ENCODE measurements at regions not wholly inside any gene's neighbourhood (a gene's known extent, or its start where the extent isn't known, plus 50 kb on each side); places are given as distances from the start of the nearest gene placed in this dataset.

- no peak for TF ChIP-seq CTCF (IDR thresholded peaks at IDR 0.05; ENCODE audit: borderline replicate concordance, insufficient read depth, low read depth, low read length)
- no peak overlapping the region for H3K4me3 ChIP-seq (ENCODE audit: low read depth, low read length)
Measured at GRCh38 chr9:15113288-15113687, 193.7 kb downstream of the TTC39B start.

GRCh38 chr9:15111071-15111470, 195.9 kb downstream of the TTC39B start:
- H3K4me3 ChIP-seq (ENCODE audit: low read depth, low read length): no peak overlapping the region
- no peak for TF ChIP-seq CTCF (IDR thresholded peaks at IDR 0.05; ENCODE audit: borderline replicate concordance, insufficient read depth, low read depth, low read length)

GRCh38 chr9:15104826-15105420, 194.7 kb upstream of the FREM1 start:
- TF ChIP-seq CTCF (IDR thresholded peaks at IDR 0.05; ENCODE audit: borderline replicate concordance, insufficient read depth, low read depth, low read length): peak; percentile 72; the same call in 1 of the 2 replicates
- no peak overlapping the region for H3K4me3 ChIP-seq (ENCODE audit: low read depth, low read length)

- H3K4me3 ChIP-seq (ENCODE audit: low read depth, low read length): no peak overlapping the region
- no peak for TF ChIP-seq CTCF (IDR thresholded peaks at IDR 0.05; ENCODE audit: borderline replicate concordance, insufficient read depth, low read depth, low read length)
Measured at GRCh38 chr9:15103290-15103689, 193.1 kb upstream of the FREM1 start.

GRCh38 chr9:15101095-15101494, 190.9 kb upstream of the FREM1 start:
- no peak for TF ChIP-seq CTCF (IDR thresholded peaks at IDR 0.05; ENCODE audit: borderline replicate concordance, insufficient read depth, low read depth, low read length)
- no peak overlapping the region for H3K4me3 ChIP-seq (ENCODE audit: low read depth, low read length)

GRCh38 chr9:15100571-15100970, 190.3 kb upstream of the FREM1 start:
- TF ChIP-seq CTCF (IDR thresholded peaks at IDR 0.05; ENCODE audit: borderline replicate concordance, insufficient read depth, low read depth, low read length): no peak
- no peak overlapping the region for H3K4me3 ChIP-seq (ENCODE audit: low read depth, low read length)

GRCh38 chr9:15096972-15097371, 186.7 kb upstream of the FREM1 start:
- TF ChIP-seq CTCF (IDR thresholded peaks at IDR 0.05; ENCODE audit: borderline replicate concordance, insufficient read depth, low read depth, low read length): no peak
- no peak overlapping the region for H3K4me3 ChIP-seq (ENCODE audit: low read depth, low read length)
